Caco-2 (cell line): ENCODE measurements at regions not wholly inside any gene's neighbourhood (a gene's known extent, or its start where the extent isn't known, plus 50 kb on each side); places are given as distances from the start of the nearest gene placed in this dataset.
A peak's percentile ranks its signal among the peaks of the same experiment; 100 is the strongest.

Experiments used
- BruUV-seq: library from RNA; stranded (reverse); fragments of 400-500 nt; replicated peaks from 2 replicates; lab custom pipeline; 2021; lab: Mats Ljungman, UMichigan
- CTCF ChIA-PET: fragments of 300-600 bp; sonication (Branson Sonifier 250); formaldehyde crosslinking; loops from one replicate; lab custom pipeline; 2022; ENCODE audit warnings: antibody characterized with exemption; lab: Charles Lee
- POLR2A ChIA-PET: fragments of 300-600 bp; sonication (Branson Sonifier 250); formaldehyde crosslinking; loops from one replicate; lab custom pipeline; 2022; ENCODE audit warnings: antibody characterized with exemption; lab: Charles Lee
- DNase-seq, 2 experiments: peaks; one replicate each; pipeline versions ENCODE4 v3.0.0 to v3.0.0-alpha.2; 2020 to 2022
- H3K27me3 ChIP-seq: replicated peaks from 2 replicates; pipeline ENCODE4 v1.6.0; 2011; ENCODE audit warnings: low read length; ENCODE audit not compliant: control insufficient read depth, insufficient read depth
- H3K36me3 ChIP-seq: 2 replicates; pipeline ENCODE4 v1.5.1; 2011; ENCODE audit warnings: low read length; ENCODE audit not compliant: control insufficient read depth, insufficient read depth
- H3K4me1 ChIP-seq: fragments of 250-450 bp; sonication (Bioruptor Pico); 2 replicates; pipeline ENCODE4 v1.5.1; 2020; ENCODE audit warnings: mild to moderate bottlenecking
- H3K4me3 ChIP-seq: 2 replicates; pipeline ENCODE4 v1.5.1; 2011; ENCODE audit warnings: low read depth, mild to moderate bottlenecking, control low read depth, low read length
- H3K9me3 ChIP-seq: fragments of 250-450 bp; sonication (Bioruptor Pico); 2 replicates; pipeline ENCODE4 v1.5.1; 2020; ENCODE audit warnings: mild to moderate bottlenecking, moderate library complexity
- H3K27ac Mint-ChIP-seq: one replicate; pipeline ENCODE4 v1.8.0; 2022; ENCODE audit warnings: mixed read lengths; ENCODE audit not compliant: unreplicated experiment
- H3K27me3 Mint-ChIP-seq: one replicate; pipeline ENCODE4 v1.8.0; 2022; ENCODE audit warnings: mixed read lengths; ENCODE audit not compliant: insufficient read depth, unreplicated experiment
- H3K36me3 Mint-ChIP-seq: one replicate; pipeline ENCODE4 v1.8.0; 2022; ENCODE audit warnings: mild to moderate bottlenecking, mixed read lengths; ENCODE audit not compliant: insufficient read depth, unreplicated experiment
- H3K4me1 Mint-ChIP-seq: one replicate; pipeline ENCODE4 v1.8.0; 2022; ENCODE audit warnings: low read depth, mixed read lengths; ENCODE audit not compliant: unreplicated experiment
- H3K4me3 Mint-ChIP-seq: one replicate; pipeline ENCODE4 v1.8.0; 2022; ENCODE audit warnings: mild to moderate bottlenecking, moderate library complexity, mixed read lengths; ENCODE audit not compliant: unreplicated experiment
- H3K9me3 Mint-ChIP-seq: one replicate; pipeline ENCODE4 v1.8.0; 2022; ENCODE audit warnings: mixed read lengths; ENCODE audit not compliant: unreplicated experiment
- CTCF ChIP-seq, 2 experiments: fragments of 200-600 bp in 1 of 2; IDR thresholded peaks; 1 replicate in 1 of 2; 2 replicates in 1 of 2; pipeline versions ENCODE4 v1.5.1 to v1.8.0; 2011 to 2022; ENCODE audit warnings: antibody characterized with exemption in 1 of 2, control low read depth in 1 of 2, inconsistent platforms in 1 of 2, low read depth in 1 of 2, low read length in 1 of 2, mild to moderate bottlenecking in 1 of 2, moderate library complexity in 1 of 2; ENCODE audit not compliant: insufficient read depth in 1 of 2, severe bottlenecking in 1 of 2, unreplicated experiment in 1 of 2
- intact Hi-C: fragments of 100-400 bp; cut with micrococcal nuclease; formaldehyde crosslinking; loops from one replicate; pipeline ENCODE4 v1.10.0; 2022; ENCODE audit not compliant: unreplicated experiment

DNA sequence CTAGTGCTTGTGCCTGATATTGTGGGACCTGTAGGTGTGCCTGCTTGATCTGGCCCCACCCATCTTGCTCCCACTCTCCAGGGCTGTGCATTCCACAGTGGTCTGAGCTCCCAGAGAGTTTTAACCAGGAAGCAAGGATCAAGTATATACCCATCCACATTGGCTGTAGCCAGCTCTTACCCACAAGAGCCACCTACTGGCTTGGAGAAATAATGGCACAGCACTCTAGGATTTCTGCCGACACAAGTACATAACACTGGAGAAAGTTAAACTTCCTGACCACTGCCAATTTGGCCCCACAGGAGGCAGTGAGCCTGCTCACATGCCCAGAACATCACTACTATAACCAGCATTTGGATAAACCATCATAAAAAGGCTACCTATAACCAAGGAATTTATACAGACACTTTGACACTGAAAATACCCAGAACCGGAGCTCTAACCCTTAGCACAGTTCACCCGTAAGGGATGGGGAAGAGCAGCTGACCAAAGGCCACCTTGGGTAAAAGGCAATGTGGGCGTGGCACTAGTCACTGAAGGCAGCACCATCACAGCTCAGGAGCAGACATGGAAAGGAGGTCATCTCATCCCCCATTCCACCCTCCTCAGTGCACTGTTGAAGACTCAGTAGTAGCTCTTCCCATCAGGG is 440.4 kb downstream of the BTBD3 start:
- POLR2A ChIA-PET: no interaction called here
- H3K4me3 Mint-ChIP-seq: no peak overlapping the region
- intact Hi-C loops: loop anchor here (1.0 to 5.0 kb wide), 2 partner anchors 346 to 682 kb away; no protein-coding TSS in a partner anchor
- Histone ChIP-seq H3K4me1 (no peaks in the 10 kb centered on the region), H3K4me3 (no peak overlapping the region), H3K27me3 (no peaks in the 10 kb centered on the region), H3K36me3 (no peaks in the 10 kb centered on the region), H3K9me3 (no peaks in the 10 kb centered on the region)
- no TSS peak for BruUV-seq
- H3K27me3 Mint-ChIP-seq: no peaks in the 10 kb centered on the region
- no peaks in the 10 kb centered on the region for H3K4me1 Mint-ChIP-seq
- no peaks in the 10 kb centered on the region for H3K36me3 Mint-ChIP-seq
- peak in 1 of 2 experiments; percentile 18 for DNase-seq
- peak in 1 of 2 experiments; percentile 41 for TF ChIP-seq CTCF (IDR thresholded peaks at IDR 0.05; ENCODE audit: insufficient read depth in 1 of 2, low read depth in 1 of 2, low read length in 1 of 2, severe bottlenecking in 1 of 2, unreplicated experiment in 1 of 2)
- H3K27ac Mint-ChIP-seq: no peak overlapping the region
- peaks cover 6% of the 10 kb centered on the region for H3K9me3 Mint-ChIP-seq
- CTCF ChIA-PET: interaction anchor here (1.0 to 1.9 kb wide), 4 partner anchors 16 to 682 kb away, joined by 3 to 11 read pairs (median 3); no protein-coding TSS in a partner anchor

DNA sequence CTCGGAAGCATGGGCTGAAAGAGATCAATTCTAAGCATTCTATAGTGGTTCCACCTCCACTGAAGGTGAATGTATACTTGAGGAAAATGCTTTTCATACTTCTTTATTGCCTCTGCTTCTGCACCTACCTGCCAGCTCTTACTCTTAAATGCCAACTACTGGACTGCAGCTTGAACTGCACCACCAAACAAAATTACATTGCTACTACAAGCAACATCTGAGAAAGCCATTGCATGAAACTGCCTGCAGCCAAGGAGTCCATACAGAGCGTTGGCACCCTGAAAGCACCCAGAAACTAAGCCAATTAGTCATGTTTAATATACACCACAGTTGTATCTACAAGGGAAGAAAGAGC is 440.9 kb downstream of the BTBD3 start:
- Histone ChIP-seq H3K4me1 (no peaks in the 10 kb centered on the region), H3K36me3 (no peaks in the 10 kb centered on the region), H3K9me3 (no peaks in the 10 kb centered on the region), H3K4me3 (no peak overlapping the region), H3K27me3 (no peaks in the 10 kb centered on the region)
- no peak for DNase-seq
- no peaks in the 10 kb centered on the region for H3K36me3 Mint-ChIP-seq
- no TSS peak for BruUV-seq
- no peak for TF ChIP-seq CTCF (IDR thresholded peaks at IDR 0.05; ENCODE audit: insufficient read depth in 1 of 2, low read depth in 1 of 2, low read length in 1 of 2, severe bottlenecking in 1 of 2, unreplicated experiment in 1 of 2)
- H3K9me3 Mint-ChIP-seq: peaks cover 6% of the 10 kb centered on the region
- intact Hi-C loops: loop anchor here (1.0 to 5.0 kb wide), 2 partner anchors 346 to 682 kb away; no protein-coding TSS in a partner anchor
- no peak overlapping the region for H3K4me3 Mint-ChIP-seq
- H3K4me1 Mint-ChIP-seq: no peaks in the 10 kb centered on the region
- no peak overlapping the region for H3K27ac Mint-ChIP-seq
- H3K27me3 Mint-ChIP-seq: no peaks in the 10 kb centered on the region
- ChIA-PET CTCF (interaction anchor here (1.0 to 1.9 kb wide), 3 partner anchors 44 to 682 kb away, joined by 3 to 11 read pairs (median 3); no protein-coding TSS in a partner anchor), POLR2A (no interaction called here)

DNA sequence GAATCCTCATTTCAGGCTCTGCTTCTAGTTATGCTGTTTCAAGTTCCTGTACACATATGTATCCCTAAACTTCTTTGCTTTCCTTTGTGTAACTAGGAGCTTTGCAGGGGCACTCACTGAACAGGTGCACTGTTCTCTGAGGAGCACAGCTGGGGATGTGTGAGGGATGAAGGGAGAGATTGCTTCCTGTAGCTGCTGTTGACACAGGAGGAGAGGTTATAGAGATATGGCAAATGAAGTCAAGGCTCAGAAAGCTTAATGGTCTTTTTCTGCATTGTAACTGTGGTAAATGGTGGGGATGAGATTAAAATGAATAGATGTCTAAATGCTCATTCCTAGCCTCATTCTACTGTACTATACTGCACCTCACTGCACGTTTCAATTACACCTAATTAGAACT is 454.3 kb downstream of the BTBD3 start:
- Mint-ChIP-seq H3K27ac (no peak overlapping the region), H3K9me3 (no peaks in the 10 kb centered on the region), H3K27me3 (peaks cover 8% of the 10 kb centered on the region), H3K4me1 (no peaks in the 10 kb centered on the region), H3K4me3 (no peak overlapping the region), H3K36me3 (no peaks in the 10 kb centered on the region)
- intact Hi-C loops: no loop called here
- TF ChIP-seq CTCF (IDR thresholded peaks at IDR 0.05; ENCODE audit: insufficient read depth in 1 of 2, low read depth in 1 of 2, low read length in 1 of 2, severe bottlenecking in 1 of 2, unreplicated experiment in 1 of 2): no peak
- H3K9me3 ChIP-seq: no peaks in the 10 kb centered on the region
- no peak overlapping the region for H3K4me3 ChIP-seq
- BruUV-seq: no TSS peak
- ChIA-PET CTCF (no interaction called here), POLR2A (no interaction called here)
- H3K27me3 ChIP-seq: no peaks in the 10 kb centered on the region
- H3K4me1 ChIP-seq: no peaks in the 10 kb centered on the region
- no peaks in the 10 kb centered on the region for H3K36me3 ChIP-seq
- no peak for DNase-seq
